Mesenchymal stem cell (in vitro differentiated cells and primary cell): ENCODE measurements at regions not wholly inside any gene's neighbourhood (a gene's known extent, or its start where the extent isn't known, plus 50 kb on each side); places are given as distances from the start of the nearest gene placed in this dataset.

ENCODE experiments used
- DNase-seq: peaks from one replicate; pipeline ENCODE4 v3.0.0-alpha.2; 2013
- H2AFZ ChIP-seq: one replicate; pipeline ENCODE4 v1.6.1; 2013; ENCODE audit warnings: low read depth, mild to moderate bottlenecking, control low read depth, inconsistent platforms, low read length, moderate library complexity
- H2AK5ac ChIP-seq: 2 replicates; pipeline ENCODE4 v1.6.1; 2013; ENCODE audit warnings: low read length, moderate library complexity, mild to moderate bottlenecking, inconsistent platforms; ENCODE audit not compliant: severe bottlenecking
- H2BK120ac ChIP-seq: one replicate; pipeline ENCODE4 v1.6.1; 2013; ENCODE audit warnings: low read depth, mild to moderate bottlenecking, inconsistent platforms, low read length, moderate library complexity
- H2BK12ac ChIP-seq, 2 experiments: one replicate each; pipeline ENCODE4 v1.6.1; 2013; ENCODE audit warnings: inconsistent platforms in 2 of 2, low read length in 2 of 2, mild to moderate bottlenecking in 2 of 2, moderate library complexity in 2 of 2, control low read depth in 1 of 2
- H2BK15ac ChIP-seq: one replicate; pipeline ENCODE4 v1.6.1; 2013; ENCODE audit warnings: mild to moderate bottlenecking, low read depth, inconsistent platforms; ENCODE audit not compliant: poor library complexity, severe bottlenecking
- H2BK5ac ChIP-seq: 2 replicates; pipeline ENCODE4 v1.6.1; 2013; ENCODE audit warnings: low read depth, mild to moderate bottlenecking, low read length, control low read depth, inconsistent platforms; ENCODE audit not compliant: poor library complexity, severe bottlenecking
- H3K14ac ChIP-seq, 2 experiments: one replicate each; pipeline ENCODE4 v1.6.1; 2013; ENCODE audit warnings: inconsistent platforms in 2 of 2, low read length in 2 of 2, control low read depth in 1 of 2, mild to moderate bottlenecking in 1 of 2, moderate library complexity in 1 of 2
- H3K18ac ChIP-seq, 2 experiments: one replicate each; pipeline ENCODE4 v1.6.1; 2013; ENCODE audit warnings: inconsistent platforms in 2 of 2, low read length in 2 of 2, control low read depth in 1 of 2, low read depth in 1 of 2, mild to moderate bottlenecking in 1 of 2
- H3K23ac ChIP-seq, 2 experiments: one replicate each; pipeline ENCODE4 v1.6.1; 2013; ENCODE audit warnings: inconsistent platforms in 2 of 2, low read length in 2 of 2, mild to moderate bottlenecking in 2 of 2, moderate library complexity in 2 of 2, control low read depth in 1 of 2
- H3K27ac ChIP-seq: 2 replicates; pipeline ENCODE4 v1.5.1; 2013; ENCODE audit warnings: mild to moderate bottlenecking, moderate library complexity, low read length, control low read depth, inconsistent platforms; ENCODE audit not compliant: poor library complexity, severe bottlenecking
- H3K27me3 ChIP-seq, 2 experiments: 2 replicates each; pipeline versions ENCODE4 v1.6.1 to v1.7.0; 2013; ENCODE audit warnings: low read length in 2 of 2, mild to moderate bottlenecking in 2 of 2, moderate library complexity in 2 of 2, control low read depth in 1 of 2, inconsistent platforms in 1 of 2; ENCODE audit not compliant: control insufficient read depth in 1 of 2, insufficient read depth in 1 of 2
- H3K36me3 ChIP-seq, 2 experiments: 2 replicates each; pipeline versions ENCODE4 v1.6.1 to v1.7.0; 2013; ENCODE audit warnings: low read length in 2 of 2, control low read depth in 1 of 2, inconsistent platforms in 1 of 2, low read depth in 1 of 2, mild to moderate bottlenecking in 1 of 2; ENCODE audit not compliant: insufficient read depth in 2 of 2, control insufficient read depth in 1 of 2
- H3K4ac ChIP-seq, 2 experiments: one replicate each; pipeline ENCODE4 v1.6.1; 2013; ENCODE audit warnings: inconsistent platforms in 2 of 2, low read length in 2 of 2, mild to moderate bottlenecking in 2 of 2, moderate library complexity in 2 of 2, control low read depth in 1 of 2, low read depth in 1 of 2
- H3K4me1 ChIP-seq: 2 replicates; pipeline ENCODE4 v1.6.1; 2013; ENCODE audit warnings: low read depth, low read length, control low read depth; ENCODE audit not compliant: control insufficient read depth, insufficient read depth
- H3K4me2 ChIP-seq: 2 replicates; pipeline ENCODE4 v1.6.1; 2013; ENCODE audit warnings: low read length, mild to moderate bottlenecking, inconsistent platforms; ENCODE audit not compliant: poor library complexity, severe bottlenecking
- H3K4me3 ChIP-seq, 2 experiments: 2 replicates each; pipeline versions ENCODE4 v1.5.1 to v1.7.0; 2013; ENCODE audit warnings: low read length in 2 of 2, mild to moderate bottlenecking in 2 of 2, control low read depth in 1 of 2, low read depth in 1 of 2; ENCODE audit not compliant: insufficient read depth in 1 of 2
- H3K79me1 ChIP-seq: replicated peaks from 2 replicates; pipeline ENCODE4 v1.6.1; 2013; ENCODE audit warnings: mild to moderate bottlenecking, control low read depth, low read length, inconsistent platforms; ENCODE audit not compliant: poor library complexity, severe bottlenecking
- H3K9ac ChIP-seq: 2 replicates; pipeline ENCODE4 v1.7.0; 2013; ENCODE audit warnings: mild to moderate bottlenecking, low read length, moderate library complexity
- H3K9me3 ChIP-seq: 2 replicates; pipeline ENCODE4 v1.7.0; 2013; ENCODE audit warnings: mild to moderate bottlenecking, low read length; ENCODE audit not compliant: control insufficient read depth
- H4K8ac ChIP-seq: one replicate; pipeline ENCODE4 v1.6.1; 2013; ENCODE audit warnings: inconsistent platforms, mild to moderate bottlenecking, low read length, moderate library complexity
- H4K91ac ChIP-seq: one replicate; pipeline ENCODE4 v1.6.1; 2013; ENCODE audit warnings: mild to moderate bottlenecking, low read length, inconsistent platforms
- WGBS: methylation state at CpG from one replicate; pipeline ENCODE4 v1.1.7; 2013; ENCODE audit warnings: mixed read lengths; 5-methylcytosine and 5-hydroxymethylcytosine counted together

- Histone ChIP-seq H3K23ac (no peak overlapping the region), H3K4me2 (no peak overlapping the region), H2BK120ac (no peak overlapping the region), H2AK5ac (no peak overlapping the region), H3K4ac (no peak overlapping the region), H3K79me1 (no peaks in the 10 kb centered on the region), H3K14ac (no peak overlapping the region), H3K18ac (no peak overlapping the region), H2BK5ac (no peak overlapping the region), H3K4me1 (no peaks in the 10 kb centered on the region), H2BK12ac (no peak overlapping the region), H3K27ac (no peak overlapping the region), H2BK15ac (no peak overlapping the region), H4K91ac (no peak overlapping the region), H3K9me3 (no peaks in the 10 kb centered on the region), H3K36me3 (no peaks in the 10 kb centered on the region), H4K8ac (no peak overlapping the region), H3K9ac (no peak overlapping the region), H3K27me3 (no peaks in the 10 kb centered on the region), H2AFZ (no peak overlapping the region), H3K4me3 (no peak overlapping the region)
- no CpG with 5 or more reads among the region's 1 CpG for WGBS
- DNase-seq: no peak
Observed at GRCh38 chr13:64774915-64775314, 2455.2 kb downstream of the PCDH9 start.

GRCh38 chr13:64770743-64771142 lies 2459.4 kb downstream of the PCDH9 start:
- no peak overlapping the region for H2BK15ac ChIP-seq
- WGBS: 94% methylated on average over 4 of the region's 4 CpGs

DNA sequence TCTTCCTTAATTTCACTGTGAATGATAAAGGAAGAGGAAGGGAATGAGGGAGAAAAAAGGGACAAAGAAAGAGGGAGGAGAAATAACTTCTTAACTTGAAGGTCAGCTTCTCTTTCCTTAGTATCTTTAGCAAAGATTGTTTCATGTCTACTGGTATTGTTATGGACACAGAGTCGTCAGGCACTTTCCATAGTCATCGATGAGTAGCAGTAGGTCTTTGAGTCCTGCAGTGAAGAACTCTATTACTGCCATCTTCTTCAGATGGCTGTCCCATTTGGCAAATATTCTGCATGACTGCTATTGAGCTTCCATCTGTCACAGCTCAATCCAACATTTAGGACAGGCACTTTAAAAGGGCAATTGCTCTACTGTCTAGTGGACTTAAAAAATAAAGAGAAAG lies 2463.1 kb downstream of the PCDH9 start:
- no peak overlapping the region for H3K4ac ChIP-seq
- no peak overlapping the region for H2AK5ac ChIP-seq
- no peak overlapping the region for H4K91ac ChIP-seq
- DNase-seq: no peak
- no peak overlapping the region for H3K23ac ChIP-seq
- no peaks in the 10 kb centered on the region for H3K9me3 ChIP-seq
- no peak overlapping the region for H3K4me3 ChIP-seq
- no peak overlapping the region for H3K4me2 ChIP-seq
- no peak overlapping the region for H2BK12ac ChIP-seq
- H2BK5ac ChIP-seq: no peak overlapping the region
- H3K4me1 ChIP-seq: no peaks in the 10 kb centered on the region
- no peak overlapping the region for H3K14ac ChIP-seq
- H2AFZ ChIP-seq: no peak overlapping the region
- H3K27me3 ChIP-seq: no peaks in the 10 kb centered on the region
- no peak overlapping the region for H3K18ac ChIP-seq
- H3K36me3 ChIP-seq: no peaks in the 10 kb centered on the region
- H3K27ac ChIP-seq: no peak overlapping the region
- no peak overlapping the region for H4K8ac ChIP-seq
- H2BK120ac ChIP-seq: no peak overlapping the region
- H3K9ac ChIP-seq: no peak overlapping the region
- WGBS: 90% methylated on average over 2 of the region's 2 CpGs
- no peaks in the 10 kb centered on the region for H3K79me1 ChIP-seq
- no peak overlapping the region for H2BK15ac ChIP-seq

More at GRCh38 chr13:64770743-64771142, 2459.4 kb downstream of the PCDH9 start:
- no peaks in the 10 kb centered on the region for H3K79me1 ChIP-seq
- no peak overlapping the region for H2BK5ac ChIP-seq
- no peak overlapping the region for H3K4me2 ChIP-seq
- no peak overlapping the region for H4K91ac ChIP-seq
- no peak overlapping the region for H3K23ac ChIP-seq
- no peaks in the 10 kb centered on the region for H3K27me3 ChIP-seq
- H2BK12ac ChIP-seq: no peak overlapping the region
- H2AFZ ChIP-seq: no peak overlapping the region
- no peak for DNase-seq
- H3K27ac ChIP-seq: no peak overlapping the region
- H2BK120ac ChIP-seq: no peak overlapping the region
- no peaks in the 10 kb centered on the region for H3K4me1 ChIP-seq
- no peak overlapping the region for H3K14ac ChIP-seq
- no peak overlapping the region for H3K4me3 ChIP-seq
- H3K36me3 ChIP-seq: no peaks in the 10 kb centered on the region
- H3K9me3 ChIP-seq: no peaks in the 10 kb centered on the region
- H2AK5ac ChIP-seq: no peak overlapping the region
- H3K18ac ChIP-seq: no peak overlapping the region
- no peak overlapping the region for H4K8ac ChIP-seq
- H3K9ac ChIP-seq: no peak overlapping the region
- H3K4ac ChIP-seq: no peak overlapping the region

- H2BK12ac ChIP-seq: no peak overlapping the region
- no peaks in the 10 kb centered on the region for H3K79me1 ChIP-seq
- no peak overlapping the region for H3K27ac ChIP-seq
- H3K23ac ChIP-seq: no peak overlapping the region
- no peak overlapping the region for H2AFZ ChIP-seq
- H3K27me3 ChIP-seq: no peaks in the 10 kb centered on the region
- no peak overlapping the region for H3K9ac ChIP-seq
- no peak overlapping the region for H2BK15ac ChIP-seq
- H3K4ac ChIP-seq: no peak overlapping the region
- H4K8ac ChIP-seq: no peak overlapping the region
- no peaks in the 10 kb centered on the region for H3K36me3 ChIP-seq
- no peak overlapping the region for H2AK5ac ChIP-seq
- H3K18ac ChIP-seq: no peak overlapping the region
- H3K14ac ChIP-seq: no peak overlapping the region
- DNase-seq: no peak
- H2BK5ac ChIP-seq: no peak overlapping the region
- H2BK120ac ChIP-seq: no peak overlapping the region
- H3K4me1 ChIP-seq: no peaks in the 10 kb centered on the region
- no peak overlapping the region for H4K91ac ChIP-seq
- no peaks in the 10 kb centered on the region for H3K9me3 ChIP-seq
- no peak overlapping the region for H3K4me2 ChIP-seq
- H3K4me3 ChIP-seq: no peak overlapping the region
Observed at GRCh38 chr13:64765636-64766035, 2464.5 kb downstream of the PCDH9 start.
